ENCODE measurements at regions not wholly inside any gene's neighbourhood (a gene's known extent, or its start where the extent isn't known, plus 50 kb on each side); places are given as distances from the start of the nearest gene placed in this dataset.

GRCh38 chr4:10201381-10202223, 85.0 kb upstream of the WDR1 start:
- no peak for DNase-seq

GRCh38 chr4:10200869-10201268, 84.3 kb upstream of the WDR1 start:
- DNase-seq = no peak

DNA sequence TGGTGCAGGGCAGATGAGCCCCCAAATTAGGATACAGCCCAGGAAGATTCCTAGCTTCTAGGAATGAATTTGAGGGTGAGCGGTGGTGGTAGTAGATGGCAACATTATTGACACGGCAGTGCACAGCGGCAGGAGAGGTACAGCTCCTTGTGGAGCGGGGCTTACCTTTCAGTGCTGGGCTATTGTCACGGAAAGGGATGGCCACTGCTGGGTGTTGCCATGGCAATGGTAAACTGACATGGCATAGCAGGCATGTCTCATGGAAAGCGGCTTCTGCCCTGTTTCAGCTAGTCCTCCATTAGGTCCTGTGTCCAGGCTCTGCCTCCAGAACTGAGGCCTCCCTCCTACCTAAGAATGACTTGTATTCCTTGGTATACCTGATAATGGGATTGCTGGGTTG, 81.8 kb upstream of the WDR1 start:
- DNase-seq = no peak

DNA sequence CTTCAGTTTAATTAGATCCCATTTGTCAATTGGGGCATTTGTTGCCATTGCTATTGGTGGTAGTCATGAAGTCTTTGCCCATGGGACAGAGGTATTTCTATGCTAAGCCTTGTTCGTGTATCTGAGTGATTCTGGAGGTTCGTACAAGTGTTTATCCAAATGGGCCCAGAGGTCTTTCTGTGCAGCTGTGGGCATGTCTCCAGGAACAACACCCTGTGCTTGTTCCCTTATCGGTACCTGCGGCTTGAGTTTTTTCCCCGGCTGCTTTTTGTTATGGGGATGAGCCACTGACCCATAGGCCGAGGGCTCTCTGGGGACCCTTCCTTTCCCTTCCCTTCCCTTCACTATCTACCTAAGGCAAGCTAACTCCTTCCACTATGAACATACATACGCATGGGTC, 81.4 kb upstream of the WDR1 start:
- DNase-seq = no peak

DNA sequence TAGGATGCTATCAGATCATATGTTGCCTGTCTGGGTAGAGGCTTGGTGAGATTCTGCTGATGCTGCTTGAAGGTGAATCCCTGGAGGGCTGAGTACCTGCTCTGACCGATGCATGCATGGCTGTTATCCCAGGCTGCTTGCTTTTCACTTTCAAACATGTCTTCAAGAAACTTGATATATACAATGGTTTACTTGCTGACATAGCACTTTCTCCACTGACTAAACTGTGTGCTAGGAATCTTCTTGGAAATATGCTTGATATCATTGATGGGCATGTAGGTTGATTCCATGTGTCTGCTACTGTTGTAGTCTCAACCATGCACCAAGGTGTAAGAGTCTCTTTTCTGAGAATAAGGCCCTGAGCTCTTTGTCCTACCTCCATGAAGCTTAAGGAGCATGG, 79.6 kb upstream of the WDR1 start:
- no peak for DNase-seq

- DNase-seq = no peak
Observed at GRCh38 chr4:10192331-10192730, 75.7 kb upstream of the WDR1 start.

GRCh38 chr4:10188400-10189004, 71.9 kb upstream of the WDR1 start:
- DNase-seq = no peak

DNA sequence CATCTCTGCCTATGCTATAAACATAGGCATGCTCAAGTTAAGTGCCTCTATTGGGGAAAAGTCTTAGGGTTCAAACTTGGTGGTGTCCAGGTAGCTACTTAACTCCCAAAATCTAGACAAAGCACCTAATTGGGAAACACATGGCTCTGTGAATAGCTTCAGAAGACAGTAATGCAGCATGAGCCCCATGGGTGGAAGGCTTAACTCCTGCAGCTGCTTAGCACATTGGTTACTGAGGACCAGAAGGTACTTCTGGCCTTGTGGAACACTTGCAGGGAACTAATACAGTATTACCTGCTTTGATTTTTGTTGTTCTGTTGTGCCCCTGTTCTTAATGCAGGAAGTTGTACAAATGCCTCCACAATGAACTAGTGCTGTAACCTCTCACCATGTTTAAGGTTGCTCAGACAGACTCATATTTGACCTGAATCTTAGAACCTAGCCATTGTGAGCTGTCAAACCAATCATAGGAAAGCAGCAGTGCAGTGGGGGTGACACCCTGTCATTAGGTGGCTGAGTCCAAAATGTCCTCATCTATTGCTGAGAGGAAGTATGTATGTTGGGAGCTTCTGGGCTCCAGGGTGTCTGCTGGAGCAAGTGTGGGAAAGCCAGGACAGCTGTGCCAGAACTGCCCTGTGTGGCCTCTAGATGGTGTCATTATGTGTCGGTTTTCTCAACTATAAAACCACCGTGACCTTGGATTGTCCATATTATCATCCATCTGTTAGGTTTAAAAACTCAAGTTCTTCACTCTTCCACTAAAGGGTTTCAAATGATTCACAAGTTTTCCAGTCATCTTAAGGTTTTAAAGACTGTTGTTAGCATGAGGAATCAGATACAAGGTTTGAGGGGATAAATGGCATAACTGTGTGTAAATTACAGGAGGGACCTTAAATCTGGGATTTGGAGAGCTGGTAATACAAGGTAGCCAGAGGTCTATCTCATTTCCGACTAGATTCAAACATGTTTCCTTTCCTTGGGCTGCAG, 69.9 kb upstream of the WDR1 start:
- no peak for DNase-seq

DNA sequence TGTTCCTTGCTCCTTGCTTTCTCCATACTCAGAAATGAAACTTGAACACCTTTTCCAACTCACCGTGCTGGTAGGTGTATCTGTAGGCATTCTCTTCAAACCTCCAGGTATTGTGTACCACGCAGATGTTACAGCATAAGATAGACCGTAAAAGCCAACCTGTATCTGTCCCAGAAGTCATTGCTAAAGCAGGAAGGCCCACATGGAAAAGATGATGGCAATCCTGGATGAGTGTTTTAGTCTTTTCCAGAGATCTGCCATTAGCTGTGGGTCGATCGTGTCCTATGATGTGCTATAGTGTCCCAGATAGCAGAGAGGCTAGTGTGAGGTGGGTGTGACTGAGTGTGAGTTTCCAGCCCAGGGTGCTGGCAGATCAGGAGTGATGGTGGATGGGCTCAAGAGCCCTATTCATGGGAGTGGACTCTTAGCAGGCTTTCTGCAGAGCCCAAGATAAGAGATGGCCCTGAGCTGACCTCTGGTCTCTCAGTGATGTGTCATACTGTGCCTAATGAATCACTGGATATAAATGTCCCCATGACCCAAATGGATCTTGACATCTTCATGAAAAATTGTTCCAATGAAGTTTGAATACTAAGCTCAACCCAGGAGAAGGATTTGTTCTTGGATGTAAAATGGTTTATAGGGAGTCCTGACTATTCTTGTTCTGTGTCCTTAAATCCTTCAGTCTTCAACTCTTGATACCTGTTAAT, 69.1 kb upstream of the WDR1 start:
- no peak for DNase-seq

- no peak for DNase-seq
Observed at GRCh38 chr4:10184501-10184938, 67.9 kb upstream of the WDR1 start.

- no peak for DNase-seq
Observed at GRCh38 chr4:10184041-10184440, 67.4 kb upstream of the WDR1 start.

DNA sequence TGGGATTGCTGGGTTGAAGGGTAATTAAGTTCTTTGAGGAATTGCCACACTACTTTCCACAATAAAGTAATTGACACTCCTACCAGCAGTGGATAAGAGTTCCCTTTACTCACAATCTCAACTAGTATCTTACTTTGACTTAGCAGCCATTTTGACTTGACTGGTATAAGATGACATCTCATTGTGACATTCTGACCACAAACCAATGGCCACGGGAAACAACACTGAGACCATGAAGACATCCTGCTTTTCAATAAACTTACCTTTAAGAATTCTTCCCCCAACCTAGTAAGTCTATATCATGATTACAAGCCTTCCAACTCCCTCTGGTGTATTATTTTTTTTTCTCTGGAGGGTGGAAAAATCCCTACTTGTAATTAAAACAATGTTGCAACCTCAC, 66.9 kb upstream of the WDR1 start:
- no peak for DNase-seq

GRCh38 chr4:10182446-10183424, 66.1 kb upstream of the WDR1 start:
- DNase-seq = no peak

GRCh38 chr4:10181745-10182445, 65.3 kb upstream of the WDR1 start:
- no peak for DNase-seq

- no peak for DNase-seq
Observed at GRCh38 chr4:10180927-10181744, 64.5 kb upstream of the WDR1 start.

- no peak for DNase-seq
Observed at GRCh38 chr4:10180603-10180926, 64.0 kb upstream of the WDR1 start.

DNA sequence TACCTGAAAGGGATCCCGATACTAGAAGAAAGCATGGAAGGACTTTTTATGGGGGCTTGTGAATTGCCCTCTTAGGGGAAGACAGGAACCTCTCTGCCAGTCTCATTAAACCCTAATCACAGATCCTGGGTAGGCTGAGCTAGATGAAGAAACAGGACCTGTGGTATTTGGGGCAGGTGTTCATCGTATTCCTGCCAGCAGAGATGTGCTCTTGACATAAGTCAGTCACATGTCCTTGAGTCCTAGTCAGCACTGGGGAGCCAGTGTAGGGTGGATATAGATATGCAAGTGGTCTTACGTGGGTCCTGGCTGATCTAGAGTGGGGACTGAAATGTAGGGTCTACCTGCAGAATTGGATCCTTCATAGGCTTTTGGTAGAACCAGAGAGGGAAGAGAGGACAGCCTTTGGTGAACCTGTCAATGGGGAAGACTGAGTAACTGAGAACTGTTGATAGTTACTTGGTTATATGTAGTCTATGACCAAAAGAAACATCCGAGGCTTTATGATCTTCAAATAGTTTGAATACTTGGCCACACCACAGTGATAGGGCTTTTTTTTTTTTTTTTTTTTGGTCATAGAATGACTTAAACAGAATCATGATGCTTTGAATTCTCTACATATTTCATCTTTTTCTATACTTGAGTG, 63.5 kb upstream of the WDR1 start:
- DNase-seq = no peak

DNA sequence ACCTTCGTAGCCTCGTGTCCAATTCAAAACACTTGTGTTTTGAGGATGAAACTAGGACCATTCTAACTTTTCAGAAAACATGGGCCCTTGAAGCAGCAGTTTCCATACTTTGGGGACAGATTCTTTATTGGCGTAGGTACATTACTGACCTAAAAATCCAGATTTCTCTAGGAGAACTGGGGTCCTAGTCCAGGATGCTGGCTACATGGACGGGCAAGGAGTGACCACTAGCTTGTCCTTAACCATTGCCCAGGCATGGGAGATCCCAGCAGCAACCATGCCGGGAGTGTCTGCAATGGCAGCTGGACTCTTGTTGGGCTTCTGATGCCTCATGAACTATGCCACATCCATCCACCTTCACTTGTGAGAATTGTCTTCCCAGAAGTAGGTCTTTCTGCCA, 62.2 kb upstream of the WDR1 start:
- DNase-seq = no peak

DNA sequence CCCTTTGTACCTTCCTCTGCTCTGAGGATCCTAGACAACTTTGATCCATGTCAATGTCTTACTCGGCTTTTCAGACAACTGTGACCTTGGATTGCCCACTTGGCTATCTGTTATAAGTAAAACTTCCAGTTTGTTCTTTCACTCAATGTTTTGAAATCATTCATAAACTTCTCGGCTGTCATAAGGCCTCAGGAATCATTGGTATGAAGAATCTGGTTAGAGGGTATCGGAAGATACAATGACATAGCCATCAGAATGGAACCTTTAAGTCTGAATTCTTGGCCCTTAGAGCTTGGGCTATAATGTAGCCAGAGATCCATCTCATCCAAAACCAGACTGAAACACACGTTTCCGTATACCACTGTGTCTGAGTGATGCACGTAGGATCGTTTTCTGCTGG, 59.0 kb upstream of the WDR1 start:
- DNase-seq = no peak

Measured in NCI-H2081 (cell line).